ENCODE measurements at regions not wholly inside any gene's neighbourhood (a gene's known extent, or its start where the extent isn't known, plus 50 kb on each side); places are given as distances from the start of the nearest gene placed in this dataset.

DNA sequence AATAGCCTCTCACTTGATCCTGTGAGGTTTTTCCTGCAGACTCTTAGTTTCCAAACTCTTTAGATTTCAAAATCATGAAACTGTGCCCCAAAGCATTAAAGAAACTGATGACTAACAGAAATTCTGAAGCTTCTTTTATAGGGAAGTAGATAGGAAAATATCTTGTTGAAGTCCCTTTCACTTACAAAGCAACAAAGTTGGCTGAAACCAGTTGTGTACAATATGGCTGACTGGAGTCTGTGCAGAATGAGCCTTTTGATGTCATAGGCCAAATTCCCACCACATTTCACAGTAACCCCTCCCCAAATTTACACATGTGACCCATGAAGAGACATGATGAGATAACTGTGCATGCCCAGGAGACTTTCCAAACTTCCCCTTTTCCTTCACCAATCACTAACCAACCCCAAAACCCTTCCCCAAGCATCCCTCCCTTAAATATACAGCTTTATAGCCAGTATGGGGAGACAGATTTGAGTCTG, 61.7 kb upstream of the NCK2 start:
- in situ Hi-C loops (cut with MboI), result no loop called here
- Histone ChIP-seq H3F3A (ENCODE audit: insufficient read depth) (no peaks in the 10 kb centered on the region), H3K27me3 (replicated peaks; ENCODE audit: insufficient read depth) (peaks cover 11% of the 10 kb centered on the region), H4K20me1 (ENCODE audit: insufficient read depth) (no peaks in the 10 kb centered on the region), H3K4me3 (no peak overlapping the region), H3K9ac (no peak overlapping the region), H3K27ac (no peak overlapping the region), H2AFZ (no peak overlapping the region), H3K4me1 (ENCODE audit: insufficient read depth) (no peaks in the 10 kb centered on the region), H3K36me3 (ENCODE audit: low read depth) (no peaks in the 10 kb centered on the region), H3K9me2 (ENCODE audit: insufficient read depth) (no peaks in the 10 kb centered on the region), H3K79me2 (ENCODE audit: insufficient read depth) (no peaks in the 10 kb centered on the region), H3K9me3 (ENCODE audit: low read depth) (no peaks in the 10 kb centered on the region), H3K4me2 (ENCODE audit: unreplicated experiment) (no peak overlapping the region)
- no peak for TF ChIP-seq EZH2phosphoT487 (IDR thresholded peaks at IDR 0.05; ENCODE audit: insufficient read depth, low read depth)
- TF ChIP-seq EZH2 (IDR thresholded peaks at IDR 0.05; ENCODE audit: insufficient read depth, poor library complexity, severe bottlenecking), result no peak
- DNase-seq, result no peak

DNA sequence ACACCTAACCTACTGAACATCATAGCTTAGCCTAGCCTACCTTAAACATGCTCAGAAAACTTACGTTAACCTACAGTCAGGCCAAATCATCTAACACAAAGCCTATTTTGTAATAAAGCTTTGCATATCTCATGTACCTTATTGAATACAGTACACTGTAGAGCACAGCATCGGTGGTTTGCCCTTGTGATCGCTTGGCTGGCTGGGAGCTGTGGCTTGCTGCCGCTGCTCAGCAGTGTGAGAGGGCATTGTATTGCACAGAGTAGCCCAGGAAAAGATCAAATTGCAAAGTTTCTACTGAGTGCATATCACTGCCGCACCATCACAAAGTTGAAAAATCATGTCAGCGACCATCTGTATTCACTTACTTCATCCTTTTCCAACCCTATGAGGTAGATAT, 62.3 kb upstream of the NCK2 start:
- Histone ChIP-seq H3K27me3 (replicated peaks; ENCODE audit: insufficient read depth) (peaks cover 11% of the 10 kb centered on the region), H3K9me2 (ENCODE audit: insufficient read depth) (no peaks in the 10 kb centered on the region), H4K20me1 (ENCODE audit: insufficient read depth) (no peaks in the 10 kb centered on the region), H3K36me3 (ENCODE audit: low read depth) (no peaks in the 10 kb centered on the region), H3K79me2 (ENCODE audit: insufficient read depth) (no peaks in the 10 kb centered on the region), H3K9ac (no peak overlapping the region), H3K4me3 (no peak overlapping the region), H3K27ac (no peak overlapping the region), H3K4me2 (ENCODE audit: unreplicated experiment) (no peak overlapping the region), H2AFZ (no peak overlapping the region), H3K9me3 (ENCODE audit: low read depth) (no peaks in the 10 kb centered on the region), H3K4me1 (ENCODE audit: insufficient read depth) (no peaks in the 10 kb centered on the region), H3F3A (ENCODE audit: insufficient read depth) (no peaks in the 10 kb centered on the region)
- DNase-seq, result no peak
- TF ChIP-seq EZH2 (IDR thresholded peaks at IDR 0.05; ENCODE audit: insufficient read depth, poor library complexity, severe bottlenecking) (no peak), EZH2phosphoT487 (IDR thresholded peaks at IDR 0.05; ENCODE audit: insufficient read depth, low read depth) (no peak)
- 55 to 59% methylated on average over 6 of the region's 6 CpGs for WGBS, 2 experiments (ENCODE audit: low coverage in 1 of 2, low lambda C conversion rate in 2 of 2, missing lambda C conversion rate in 2 of 2)
- in situ Hi-C loops (cut with MboI), result no loop called here

DNA sequence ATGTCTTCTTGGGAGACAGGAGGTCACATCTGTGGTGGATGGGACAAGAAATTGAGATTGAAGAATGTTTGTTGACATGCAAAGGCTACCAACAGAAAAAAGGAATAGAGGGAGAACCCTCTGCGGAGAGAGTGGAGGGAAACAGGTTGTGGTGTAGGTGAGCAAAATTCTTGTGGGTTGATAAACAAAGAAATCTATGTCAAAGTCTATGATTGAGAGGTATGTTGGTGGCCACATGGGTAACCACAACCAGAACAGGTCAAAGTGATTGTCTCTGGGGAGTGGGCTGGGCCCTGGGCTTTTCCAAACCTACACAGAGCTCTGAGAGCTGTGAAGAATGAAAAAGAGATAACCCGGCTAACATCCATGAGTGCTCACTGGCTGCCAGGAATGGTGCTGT, 62.8 kb upstream of the NCK2 start:
- Histone ChIP-seq H3K79me2 (ENCODE audit: insufficient read depth) (no peaks in the 10 kb centered on the region), H3K36me3 (ENCODE audit: low read depth) (no peaks in the 10 kb centered on the region), H3K27ac (no peak overlapping the region), H2AFZ (no peak overlapping the region), H3K9me3 (ENCODE audit: low read depth) (no peaks in the 10 kb centered on the region), H4K20me1 (ENCODE audit: insufficient read depth) (no peaks in the 10 kb centered on the region), H3K9ac (no peak overlapping the region), H3K4me2 (ENCODE audit: unreplicated experiment) (no peak overlapping the region), H3F3A (ENCODE audit: insufficient read depth) (no peaks in the 10 kb centered on the region), H3K4me3 (no peak overlapping the region), H3K9me2 (ENCODE audit: insufficient read depth) (no peaks in the 10 kb centered on the region), H3K4me1 (ENCODE audit: insufficient read depth) (no peaks in the 10 kb centered on the region), H3K27me3 (replicated peaks; ENCODE audit: insufficient read depth) (peaks cover 15% of the 10 kb centered on the region)
- 77 to 90% methylated on average over 2 of the region's 2 CpGs for WGBS, 2 experiments (ENCODE audit: low coverage in 1 of 2, low lambda C conversion rate in 2 of 2, missing lambda C conversion rate in 2 of 2)
- no peak for DNase-seq
- TF ChIP-seq EZH2 (IDR thresholded peaks at IDR 0.05; ENCODE audit: insufficient read depth, poor library complexity, severe bottlenecking) (no peak), EZH2phosphoT487 (IDR thresholded peaks at IDR 0.05; ENCODE audit: insufficient read depth, low read depth) (no peak)
- in situ Hi-C loops (cut with MboI), result no loop called here

DNA sequence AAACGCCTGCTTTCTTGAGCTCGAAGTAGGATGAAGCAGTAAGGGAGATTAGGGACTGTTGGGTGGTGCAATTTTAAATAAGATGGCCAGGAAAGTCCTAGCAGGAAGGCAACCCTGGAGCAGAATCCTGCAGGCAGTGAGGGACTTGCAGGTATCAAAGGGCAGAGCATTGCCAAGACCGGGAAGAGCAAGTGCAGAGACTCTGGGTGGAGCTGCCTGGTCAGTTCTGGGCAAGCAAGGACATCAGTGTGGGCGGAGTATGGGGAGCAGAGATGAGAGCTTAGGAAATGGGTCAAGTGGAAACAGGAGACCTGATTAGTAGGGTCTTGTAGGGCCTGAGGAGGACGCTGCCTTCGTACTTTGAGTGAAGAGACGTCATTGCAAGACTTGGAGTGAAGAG, 64.4 kb upstream of the NCK2 start:
- H4K20me1 ChIP-seq (ENCODE audit: insufficient read depth), result no peaks in the 10 kb centered on the region
- H3K4me3 ChIP-seq, result no peak overlapping the region
- H3K4me1 ChIP-seq (ENCODE audit: insufficient read depth), result no peaks in the 10 kb centered on the region
- in situ Hi-C loops (cut with MboI), result no loop called here
- H3K27ac ChIP-seq, result no peak overlapping the region
- no peak for TF ChIP-seq EZH2 (IDR thresholded peaks at IDR 0.05; ENCODE audit: insufficient read depth, poor library complexity, severe bottlenecking)
- no peak for TF ChIP-seq EZH2phosphoT487 (IDR thresholded peaks at IDR 0.05; ENCODE audit: insufficient read depth, low read depth)
- H3K27me3 ChIP-seq (replicated peaks; ENCODE audit: insufficient read depth), result peaks cover 17% of the 10 kb centered on the region
- no peak overlapping the region for H3K9ac ChIP-seq
- no peaks in the 10 kb centered on the region for H3K79me2 ChIP-seq (ENCODE audit: insufficient read depth)
- no peaks in the 10 kb centered on the region for H3K9me3 ChIP-seq (ENCODE audit: low read depth)
- no peaks in the 10 kb centered on the region for H3K9me2 ChIP-seq (ENCODE audit: insufficient read depth)
- no peak overlapping the region for H2AFZ ChIP-seq
- DNase-seq, result no peak
- 47 to 53% methylated on average over 7 of the region's 7 CpGs for WGBS, 2 experiments (ENCODE audit: low coverage in 1 of 2, low lambda C conversion rate in 2 of 2, missing lambda C conversion rate in 2 of 2)
- no peaks in the 10 kb centered on the region for H3F3A ChIP-seq (ENCODE audit: insufficient read depth)
- no peaks in the 10 kb centered on the region for H3K36me3 ChIP-seq (ENCODE audit: low read depth)
- no peak overlapping the region for H3K4me2 ChIP-seq (ENCODE audit: unreplicated experiment)

DNA sequence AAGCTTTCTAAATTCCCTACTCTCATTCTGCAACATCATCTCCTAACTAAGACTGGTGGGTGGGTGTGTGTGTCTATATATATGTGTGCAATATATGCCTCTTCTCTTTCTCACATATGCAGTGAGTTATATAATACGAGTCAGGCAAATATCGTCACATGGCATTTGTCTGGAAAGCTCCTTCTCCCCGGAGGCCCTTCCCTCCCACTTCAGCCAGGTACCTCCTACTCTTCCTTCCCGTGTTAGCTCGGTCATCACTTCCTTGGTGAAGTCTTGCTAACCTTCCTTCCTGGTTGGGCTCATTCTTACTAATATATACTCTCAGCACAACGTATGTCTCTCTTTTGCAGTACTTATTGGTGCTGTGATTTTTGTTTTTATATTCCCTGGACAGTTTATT, 66.4 kb upstream of the NCK2 start:
- Histone ChIP-seq H3K27ac (no peak overlapping the region), H3K27me3 (replicated peaks; ENCODE audit: insufficient read depth) (peaks cover 17% of the 10 kb centered on the region), H3K9me2 (ENCODE audit: insufficient read depth) (no peaks in the 10 kb centered on the region), H4K20me1 (ENCODE audit: insufficient read depth) (no peaks in the 10 kb centered on the region), H3K36me3 (ENCODE audit: low read depth) (no peaks in the 10 kb centered on the region), H3K9me3 (ENCODE audit: low read depth) (no peaks in the 10 kb centered on the region), H3K79me2 (ENCODE audit: insufficient read depth) (no peaks in the 10 kb centered on the region), H3F3A (ENCODE audit: insufficient read depth) (no peaks in the 10 kb centered on the region), H3K4me2 (ENCODE audit: unreplicated experiment) (no peak overlapping the region), H2AFZ (no peak overlapping the region), H3K9ac (no peak overlapping the region), H3K4me1 (ENCODE audit: insufficient read depth) (no peaks in the 10 kb centered on the region), H3K4me3 (no peak overlapping the region)
- DNase-seq, result no peak
- 5 to 16% methylated on average over 6 of the region's 6 CpGs for WGBS, 2 experiments (ENCODE audit: low coverage in 1 of 2, low lambda C conversion rate in 2 of 2, missing lambda C conversion rate in 2 of 2)
- in situ Hi-C loops (cut with MboI), result no loop called here
- TF ChIP-seq EZH2phosphoT487 (IDR thresholded peaks at IDR 0.05; ENCODE audit: insufficient read depth, low read depth) (no peak), EZH2 (IDR thresholded peaks at IDR 0.05; ENCODE audit: insufficient read depth, poor library complexity, severe bottlenecking) (no peak)
